SK-N-SH treated with all-trans-retinoic acid at 6 μM for 48 hours (cell line): ENCODE measurements at regions not wholly inside any gene's neighbourhood (a gene's known extent, or its start where the extent isn't known, plus 50 kb on each side); places are given as distances from the start of the nearest gene placed in this dataset.

Experiments
- ATAC-seq: fragments of 200-7000 bp; cut with Tn5 transposase; 3 replicates; pipeline ENCODE4 v1.9.1; 2020; ENCODE audit warnings: mild to moderate bottlenecking, moderate library complexity
- ARNTL ChIP-seq: fragments of 450-650 bp; formaldehyde crosslinking; IDR thresholded peaks from 2 replicates; pipeline ENCODE4 v1.5.0; 2020; ENCODE audit warnings: low read depth, mild to moderate bottlenecking, moderate library complexity, borderline replicate concordance
- BACH2 ChIP-seq: fragments of 250-450 bp; sonication (Bioruptor Pico); IDR thresholded peaks from 2 replicates; pipeline ENCODE4 v1.9.0; 2021; ENCODE audit warnings: mild to moderate bottlenecking, borderline replicate concordance
- CSDC2 ChIP-seq: fragments of 250-450 bp; sonication (Bioruptor Pico); IDR thresholded peaks from 2 replicates; pipeline ENCODE4 v1.5.0; 2020; ENCODE audit warnings: mild to moderate bottlenecking, moderate library complexity
- CSRNP3 ChIP-seq: fragments of 250-450 bp; sonication (Bioruptor Pico); IDR thresholded peaks from 2 replicates; pipeline ENCODE4 v1.5.1; 2021; ENCODE audit warnings: mild to moderate bottlenecking, moderate library complexity
- ESRRG ChIP-seq: fragments of 250-450 bp; sonication (Bioruptor Pico); IDR thresholded peaks from 2 replicates; pipeline ENCODE4 v1.6.1; 2021; ENCODE audit warnings: mild to moderate bottlenecking
- GLIS3 ChIP-seq: fragments of 250-450 bp; sonication (Bioruptor Pico); IDR thresholded peaks from 2 replicates; pipeline ENCODE4 v1.5.0; 2020; ENCODE audit warnings: mild to moderate bottlenecking, moderate library complexity
- ISL1 ChIP-seq: fragments of 250-450 bp; sonication (Bioruptor Pico); IDR thresholded peaks from 2 replicates; pipeline ENCODE4 v2.1.2; 2022; ENCODE audit warnings: mild to moderate bottlenecking, moderate library complexity
- OSR1 ChIP-seq: fragments of 250-450 bp; sonication (Bioruptor Pico); IDR thresholded peaks from 2 replicates; pipeline ENCODE4 v1.8.0; 2022; ENCODE audit warnings: moderate library complexity, mild to moderate bottlenecking, inconsistent platforms
- PPARA ChIP-seq: fragments of 250-450 bp; sonication (Bioruptor Pico); IDR thresholded peaks from 2 replicates; pipeline ENCODE4 v1.5.0; 2020; ENCODE audit warnings: mild to moderate bottlenecking, borderline replicate concordance
- RARB ChIP-seq: fragments of 250-450 bp; sonication (Bioruptor Pico); IDR thresholded peaks from 2 replicates; pipeline ENCODE4 v1.8.0; 2021; ENCODE audit warnings: mild to moderate bottlenecking, moderate library complexity
- SNAI2 ChIP-seq: fragments of 250-450 bp; sonication (Bioruptor Pico); IDR thresholded peaks from 2 replicates; pipeline ENCODE4 v1.5.0; 2020; ENCODE audit warnings: mild to moderate bottlenecking, moderate library complexity
- TCF4 ChIP-seq: fragments of 250-450 bp; sonication (Bioruptor Pico); IDR thresholded peaks from 2 replicates; pipeline ENCODE4 v1.8.0; 2021; ENCODE audit warnings: mild to moderate bottlenecking, moderate library complexity, borderline replicate concordance
- TOX ChIP-seq: fragments of 250-450 bp; sonication (Bioruptor Pico); IDR thresholded peaks from 2 replicates; pipeline ENCODE4 v1.8.0; 2021; ENCODE audit warnings: mild to moderate bottlenecking, moderate library complexity, borderline replicate concordance
- TSHZ2 ChIP-seq: fragments of 250-450 bp; sonication (Bioruptor Pico); IDR thresholded peaks from 2 replicates; pipeline ENCODE4 v1.5.0; 2020; ENCODE audit warnings: mild to moderate bottlenecking, moderate library complexity
- ZC3H10 ChIP-seq: fragments of 250-450 bp; sonication (Bioruptor Pico); IDR thresholded peaks from 2 replicates; pipeline ENCODE4 v1.5.1; 2021; ENCODE audit warnings: mild to moderate bottlenecking, moderate library complexity
- ZFP3 ChIP-seq: fragments of 250-450 bp; sonication (Bioruptor Pico); IDR thresholded peaks from 2 replicates; pipeline ENCODE4 v1.5.0; 2020; ENCODE audit warnings: mild to moderate bottlenecking, moderate library complexity
- ZFP30 ChIP-seq: fragments of 450-650 bp; formaldehyde crosslinking; IDR thresholded peaks from 2 replicates; pipeline ENCODE4 v1.5.0; 2022; ENCODE audit warnings: mild to moderate bottlenecking, moderate library complexity
- ZNF565 ChIP-seq: fragments of 450-650 bp; formaldehyde crosslinking; conservative IDR thresholded peaks from 2 replicates; pipeline ENCODE4 v1.5.0; 2020; ENCODE audit warnings: low read depth, mild to moderate bottlenecking, moderate library complexity
- ZNF70 ChIP-seq: fragments of 450-650 bp; formaldehyde crosslinking; IDR thresholded peaks from 2 replicates; pipeline ENCODE4 v1.5.0; 2020; ENCODE audit warnings: mild to moderate bottlenecking, moderate library complexity
- ZNF8 ChIP-seq: fragments of 450-650 bp; formaldehyde crosslinking; IDR thresholded peaks from 2 replicates; pipeline ENCODE4 v1.5.0; 2020; ENCODE audit warnings: mild to moderate bottlenecking, moderate library complexity
- TF ChIP-seq, protein P1 (sequence below): fragments of 250-450 bp; sonication (Bioruptor Pico); IDR thresholded peaks from 2 replicates; pipeline ENCODE4 v1.8.0; 2020; ENCODE audit warnings: mild to moderate bottlenecking, moderate library complexity, borderline replicate concordance
- TF ChIP-seq, protein P2 (sequence below): fragments of 250-450 bp; sonication (Bioruptor Pico); IDR thresholded peaks from 2 replicates; pipeline ENCODE4 v1.8.0; 2021; ENCODE audit warnings: low read depth, mild to moderate bottlenecking, moderate library complexity, borderline replicate concordance

- TF ChIP-seq, protein P1, sequence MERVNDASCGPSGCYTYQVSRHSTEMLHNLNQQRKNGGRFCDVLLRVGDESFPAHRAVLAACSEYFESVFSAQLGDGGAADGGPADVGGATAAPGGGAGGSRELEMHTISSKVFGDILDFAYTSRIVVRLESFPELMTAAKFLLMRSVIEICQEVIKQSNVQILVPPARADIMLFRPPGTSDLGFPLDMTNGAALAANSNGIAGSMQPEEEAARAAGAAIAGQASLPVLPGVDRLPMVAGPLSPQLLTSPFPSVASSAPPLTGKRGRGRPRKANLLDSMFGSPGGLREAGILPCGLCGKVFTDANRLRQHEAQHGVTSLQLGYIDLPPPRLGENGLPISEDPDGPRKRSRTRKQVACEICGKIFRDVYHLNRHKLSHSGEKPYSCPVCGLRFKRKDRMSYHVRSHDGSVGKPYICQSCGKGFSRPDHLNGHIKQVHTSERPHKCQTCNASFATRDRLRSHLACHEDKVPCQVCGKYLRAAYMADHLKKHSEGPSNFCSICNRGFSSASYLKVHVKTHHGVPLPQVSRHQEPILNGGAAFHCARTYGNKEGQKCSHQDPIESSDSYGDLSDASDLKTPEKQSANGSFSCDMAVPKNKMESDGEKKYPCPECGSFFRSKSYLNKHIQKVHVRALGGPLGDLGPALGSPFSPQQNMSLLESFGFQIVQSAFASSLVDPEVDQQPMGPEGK (CRISPR knock-in tag), result no peak
- no peak for TF ChIP-seq TSHZ2 (CRISPR knock-in tag)
- TF ChIP-seq ZFP3, result no peak
- no peak for TF ChIP-seq BACH2 (CRISPR knock-in tag)
- TF ChIP-seq GLIS3 (CRISPR knock-in tag), result no peak
- no peak for TF ChIP-seq ZNF70
- no peak for TF ChIP-seq ZNF565 (CRISPR knock-in tag)
- no peak for ATAC-seq
These were observed 231.3 kb upstream of the PITX2 start for GRCh38 chr4:110854021-110854678.

DNA sequence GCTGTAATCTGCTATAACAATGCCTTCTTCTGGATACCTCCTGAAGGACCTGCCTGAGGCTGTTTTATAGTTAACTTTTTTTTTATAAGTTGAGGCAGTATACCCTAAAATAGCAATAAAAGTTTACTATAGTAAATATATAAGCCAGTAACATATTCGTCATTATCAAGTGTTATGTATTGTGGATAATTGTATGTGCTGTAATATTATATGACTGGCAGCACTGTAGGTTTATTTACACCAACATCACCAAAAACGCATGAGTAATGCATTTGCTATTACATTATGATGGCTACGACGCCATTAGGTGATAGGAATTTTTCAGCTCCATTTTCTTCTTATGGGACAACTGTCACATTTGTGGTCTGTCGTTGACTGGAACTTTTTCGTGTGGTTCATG, 237.2 kb upstream of the PITX2 start:
- TF ChIP-seq ARNTL (CRISPR knock-in tag) (no peak), ZC3H10 (CRISPR knock-in tag) (no peak), PPARA (no peak), ESRRG (no peak), ZFP3 (no peak), TSHZ2 (CRISPR knock-in tag) (no peak), ZNF8 (CRISPR knock-in tag) (no peak)
- TF ChIP-seq, protein P2, sequence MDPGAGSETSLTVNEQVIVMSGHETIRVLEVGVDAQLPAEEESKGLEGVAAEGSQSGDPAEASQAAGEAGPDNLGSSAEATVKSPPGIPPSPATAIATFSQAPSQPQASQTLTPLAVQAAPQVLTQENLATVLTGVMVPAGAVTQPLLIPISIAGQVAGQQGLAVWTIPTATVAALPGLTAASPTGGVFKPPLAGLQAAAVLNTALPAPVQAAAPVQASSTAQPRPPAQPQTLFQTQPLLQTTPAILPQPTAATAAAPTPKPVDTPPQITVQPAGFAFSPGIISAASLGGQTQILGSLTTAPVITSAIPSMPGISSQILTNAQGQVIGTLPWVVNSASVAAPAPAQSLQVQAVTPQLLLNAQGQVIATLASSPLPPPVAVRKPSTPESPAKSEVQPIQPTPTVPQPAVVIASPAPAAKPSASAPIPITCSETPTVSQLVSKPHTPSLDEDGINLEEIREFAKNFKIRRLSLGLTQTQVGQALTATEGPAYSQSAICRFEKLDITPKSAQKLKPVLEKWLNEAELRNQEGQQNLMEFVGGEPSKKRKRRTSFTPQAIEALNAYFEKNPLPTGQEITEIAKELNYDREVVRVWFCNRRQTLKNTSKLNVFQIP (CRISPR knock-in tag), result no peak
- no peak for ATAC-seq

GRCh38 chr4:110860901-110861300, 238.0 kb upstream of the PITX2 start:
- ATAC-seq, result no peak
- TF ChIP-seq ZNF8 (CRISPR knock-in tag) (no peak), CSRNP3 (CRISPR knock-in tag) (no peak), OSR1 (CRISPR knock-in tag) (no peak), GLIS3 (CRISPR knock-in tag) (no peak), ZNF565 (CRISPR knock-in tag) (no peak), CSDC2 (no peak), ISL1 (CRISPR knock-in tag) (no peak), ESRRG (no peak), ZNF70 (no peak), TOX (CRISPR knock-in tag) (no peak), TCF4 (no peak), ZFP30 (CRISPR knock-in tag) (no peak), PPARA (no peak), RARB (CRISPR knock-in tag) (no peak), SNAI2 (CRISPR knock-in tag) (no peak), BACH2 (CRISPR knock-in tag) (no peak), ARNTL (CRISPR knock-in tag) (no peak)
- TF ChIP-seq, protein P1 (CRISPR knock-in tag), result no peak
- TF ChIP-seq, protein P2 (CRISPR knock-in tag), result no peak
